NCI-H1105 treated with DMSO at 0.1 percent for 48 hours (cell line): ENCODE measurements at regions not wholly inside any gene's neighbourhood (a gene's known extent, or its start where the extent isn't known, plus 50 kb on each side); places are given as distances from the start of the nearest gene placed in this dataset.
"Not testable (repeated sequence)": the region's sequence is repeated elsewhere in the genome, so short reads cannot be mapped to it uniquely, and the experiment has no call there.

ENCODE experiments used
- DNase-seq: peaks from one replicate; lab custom pipeline; 2025; lab: John Stamatoyannopoulos, UW

GRCh38 chr13:18824678-18825077 lies 356.9 kb downstream of the TUBA3C start:
- DNase-seq = not testable (repeated sequence)

- DNase-seq = not testable (repeated sequence)
These were observed 358.7 kb downstream of the TUBA3C start for GRCh38 chr13:18822655-18823639.

- DNase-seq = not testable (repeated sequence)
These were observed 407.6 kb downstream of the TUBA3C start for GRCh38 chr13:18773988-18774387.

- DNase-seq = not testable (repeated sequence)
These were observed 439.9 kb downstream of the TUBA3C start for GRCh38 chr13:18741696-18742095.

- DNase-seq = no peak
These were observed 442.3 kb downstream of the TUBA3C start for GRCh38 chr13:18739310-18739709.

GRCh38 chr13:18738086-18738485 lies 443.5 kb downstream of the TUBA3C start:
- DNase-seq = not testable (repeated sequence)

GRCh38 chr13:18727138-18727537 lies 454.5 kb downstream of the TUBA3C start:
- DNase-seq = not testable (repeated sequence)

- not testable (repeated sequence) for DNase-seq
These were observed 455.1 kb downstream of the TUBA3C start for GRCh38 chr13:18726524-18726923.

GRCh38 chr13:18725242-18725822 lies 456.3 kb downstream of the TUBA3C start:
- DNase-seq = not testable (repeated sequence)

- DNase-seq = no peak
These were observed 466.7 kb downstream of the TUBA3C start for GRCh38 chr13:18714889-18715288.

GRCh38 chr13:18710673-18711072 lies 471.0 kb downstream of the TUBA3C start:
- DNase-seq = not testable (repeated sequence)

- not testable (repeated sequence) for DNase-seq
These were observed 475.1 kb downstream of the TUBA3C start for GRCh38 chr13:18706538-18706937.

GRCh38 chr13:18702464-18703247 lies 479.0 kb downstream of the TUBA3C start:
- DNase-seq = not testable (repeated sequence)

GRCh38 chr13:18698332-18698731 lies 483.3 kb downstream of the TUBA3C start:
- DNase-seq = not testable (repeated sequence)

GRCh38 chr13:18697851-18698250 lies 483.8 kb downstream of the TUBA3C start:
- DNase-seq = not testable (repeated sequence)

GRCh38 chr13:18697221-18697620 lies 484.4 kb downstream of the TUBA3C start:
- not testable (repeated sequence) for DNase-seq

- DNase-seq = not testable (repeated sequence)
These were observed 504.2 kb downstream of the TUBA3C start for GRCh38 chr13:18677403-18677802.

GRCh38 chr13:18675268-18675667 lies 506.4 kb downstream of the TUBA3C start:
- not testable (repeated sequence) for DNase-seq

GRCh38 chr13:18673794-18674193 lies 507.8 kb downstream of the TUBA3C start:
- DNase-seq = not testable (repeated sequence)

GRCh38 chr13:18666585-18666984 lies 515.0 kb downstream of the TUBA3C start:
- not testable (repeated sequence) for DNase-seq

GRCh38 chr13:18665716-18666115 lies 515.9 kb downstream of the TUBA3C start:
- DNase-seq = not testable (repeated sequence)

- DNase-seq = not testable (repeated sequence)
These were observed 516.5 kb downstream of the TUBA3C start for GRCh38 chr13:18665124-18665523.
